ENCODE measurements at regions not wholly inside any gene's neighbourhood (a gene's known extent, or its start where the extent isn't known, plus 50 kb on each side); places are given as distances from the start of the nearest gene placed in this dataset.
"Not testable (repeated sequence)": the region's sequence is repeated elsewhere in the genome, so short reads cannot be mapped to it uniquely, and the experiment has no call there.

DNA sequence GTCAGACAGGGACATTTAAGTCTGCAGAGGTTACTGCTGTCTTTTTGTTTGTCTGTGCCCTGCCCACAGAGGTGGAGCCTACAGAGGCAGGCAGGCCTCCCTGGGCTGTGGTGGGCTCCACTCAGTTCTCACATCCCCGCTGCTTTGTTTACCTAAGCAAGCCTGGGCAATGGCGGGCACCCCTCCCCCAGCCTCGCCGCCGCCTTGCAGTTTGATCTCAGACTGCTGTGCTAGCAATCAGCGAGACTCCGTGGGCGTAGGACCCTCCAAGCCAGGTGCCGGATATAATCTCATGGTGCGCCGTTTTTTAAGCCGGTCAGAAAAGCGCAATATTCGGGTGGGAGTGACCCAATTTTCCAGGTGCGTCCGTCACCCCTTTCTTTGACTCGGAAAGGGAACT is 264.3 kb upstream of the KYNU start:
- TF ChIP-seq, protein P1, sequence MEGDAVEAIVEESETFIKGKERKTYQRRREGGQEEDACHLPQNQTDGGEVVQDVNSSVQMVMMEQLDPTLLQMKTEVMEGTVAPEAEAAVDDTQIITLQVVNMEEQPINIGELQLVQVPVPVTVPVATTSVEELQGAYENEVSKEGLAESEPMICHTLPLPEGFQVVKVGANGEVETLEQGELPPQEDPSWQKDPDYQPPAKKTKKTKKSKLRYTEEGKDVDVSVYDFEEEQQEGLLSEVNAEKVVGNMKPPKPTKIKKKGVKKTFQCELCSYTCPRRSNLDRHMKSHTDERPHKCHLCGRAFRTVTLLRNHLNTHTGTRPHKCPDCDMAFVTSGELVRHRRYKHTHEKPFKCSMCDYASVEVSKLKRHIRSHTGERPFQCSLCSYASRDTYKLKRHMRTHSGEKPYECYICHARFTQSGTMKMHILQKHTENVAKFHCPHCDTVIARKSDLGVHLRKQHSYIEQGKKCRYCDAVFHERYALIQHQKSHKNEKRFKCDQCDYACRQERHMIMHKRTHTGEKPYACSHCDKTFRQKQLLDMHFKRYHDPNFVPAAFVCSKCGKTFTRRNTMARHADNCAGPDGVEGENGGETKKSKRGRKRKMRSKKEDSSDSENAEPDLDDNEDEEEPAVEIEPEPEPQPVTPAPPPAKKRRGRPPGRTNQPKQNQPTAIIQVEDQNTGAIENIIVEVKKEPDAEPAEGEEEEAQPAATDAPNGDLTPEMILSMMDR (IDR thresholded peaks at IDR 0.05): not testable (repeated sequence)
- not testable (repeated sequence) for TF ChIP-seq POLR2A (IDR thresholded peaks at IDR 0.05)
